ENCODE measurements at regions not wholly inside any gene's neighbourhood (a gene's known extent, or its start where the extent isn't known, plus 50 kb on each side); places are given as distances from the start of the nearest gene placed in this dataset.

- DNase-seq (ENCODE audit: low spot score): no peak
- in situ Hi-C loops (cut with MboI; ENCODE audit: low sequenced_read_pairs, unreplicated experiment): no loop called here
- TF ChIP-seq CTCF (IDR thresholded peaks at IDR 0.05; ENCODE audit: borderline replicate concordance, control extremely low read depth, extremely low read depth, insufficient read depth, missing control alignments): no peak
Measured at GRCh38 chr14:29458547-29458946, 469.1 kb downstream of the PRKD1 start.

GRCh38 chr14:29459531-29459930 is 468.1 kb downstream of the PRKD1 start:
- in situ Hi-C loops (cut with MboI; ENCODE audit: low sequenced_read_pairs, unreplicated experiment): no loop called here
- no peak for DNase-seq (ENCODE audit: low spot score)
- no peak for TF ChIP-seq CTCF (IDR thresholded peaks at IDR 0.05; ENCODE audit: borderline replicate concordance, control extremely low read depth, extremely low read depth, insufficient read depth, missing control alignments)

- in situ Hi-C loops (cut with MboI; ENCODE audit: low sequenced_read_pairs, unreplicated experiment): no loop called here
- no peak for DNase-seq (ENCODE audit: low spot score)
- TF ChIP-seq CTCF (IDR thresholded peaks at IDR 0.05; ENCODE audit: borderline replicate concordance, control extremely low read depth, extremely low read depth, insufficient read depth, missing control alignments): no peak
Measured at GRCh38 chr14:29459969-29460560, 467.6 kb downstream of the PRKD1 start.

- TF ChIP-seq CTCF (IDR thresholded peaks at IDR 0.05; ENCODE audit: borderline replicate concordance, control extremely low read depth, extremely low read depth, insufficient read depth, missing control alignments): no peak
- DNase-seq (ENCODE audit: low spot score): no peak
- in situ Hi-C loops (cut with MboI; ENCODE audit: low sequenced_read_pairs, unreplicated experiment): no loop called here
Measured at GRCh38 chr14:29461101-29461500, 466.5 kb downstream of the PRKD1 start.

GRCh38 chr14:29461506-29461905 is 466.1 kb downstream of the PRKD1 start:
- no peak for DNase-seq (ENCODE audit: low spot score)
- TF ChIP-seq CTCF (IDR thresholded peaks at IDR 0.05; ENCODE audit: borderline replicate concordance, control extremely low read depth, extremely low read depth, insufficient read depth, missing control alignments): no peak

GRCh38 chr14:29462321-29462720 is 465.3 kb downstream of the PRKD1 start:
- in situ Hi-C loops (cut with MboI; ENCODE audit: low sequenced_read_pairs, unreplicated experiment): no loop called here
- DNase-seq (ENCODE audit: low spot score): no peak
- no peak for TF ChIP-seq CTCF (IDR thresholded peaks at IDR 0.05; ENCODE audit: borderline replicate concordance, control extremely low read depth, extremely low read depth, insufficient read depth, missing control alignments)

More at GRCh38 chr14:29461506-29461905, 466.1 kb downstream of the PRKD1 start:
- in situ Hi-C loops (cut with MboI; ENCODE audit: low sequenced_read_pairs, unreplicated experiment): no loop called here

Measured in GM13976 (cell line).